Stimulated activated CD8-positive, alpha-beta memory T cell treated with anti-CD3 and anti-CD28 coated beads, Interleukin-12 subunit alpha, Interleukin-12 subunit beta, amount 100 ng/mL, for 4 hours (primary cell): ENCODE measurements at regions not wholly inside any gene's neighbourhood (a gene's known extent, or its start where the extent isn't known, plus 50 kb on each side); places are given as distances from the start of the nearest gene placed in this dataset.

Experiments
- DNase-seq: peaks from one replicate; pipeline ENCODE4 v3.0.0-alpha.2; 2020; ENCODE audit warnings: low read depth

GRCh38 chr6:166010136-166010960 is 157.3 kb downstream of the TBXT start:
- no peak for DNase-seq

DNA sequence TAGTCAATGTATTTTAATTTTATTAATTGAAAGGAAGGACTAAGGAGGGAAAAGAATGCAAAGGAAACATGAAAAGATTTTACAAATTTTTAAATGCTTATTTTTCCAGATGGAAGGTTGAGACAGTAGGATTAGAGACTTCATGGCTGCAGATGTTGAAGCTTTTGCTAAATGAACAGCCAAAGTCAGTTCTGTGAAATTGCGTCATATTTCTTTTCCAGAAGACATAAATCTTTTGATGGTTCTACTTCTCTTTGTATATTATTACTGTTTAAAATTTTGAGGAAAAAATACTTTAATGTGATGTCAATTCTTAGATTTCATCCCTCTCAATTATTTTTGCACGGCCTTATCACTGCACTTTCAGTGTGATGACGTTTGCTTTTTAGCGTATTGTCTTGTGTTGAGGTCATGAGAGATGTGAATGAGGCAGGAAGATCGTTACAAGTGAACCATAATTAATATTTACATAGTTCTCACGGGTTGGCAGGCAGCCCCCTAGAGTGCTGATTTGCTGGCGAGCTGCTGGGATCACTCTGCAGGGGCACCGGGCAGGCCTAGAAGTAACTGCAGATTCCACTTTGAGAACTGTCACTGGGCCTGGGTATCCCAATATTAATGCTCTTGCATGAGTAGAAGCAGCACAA is 158.1 kb downstream of the TBXT start:
- DNase-seq: no peak

DNA sequence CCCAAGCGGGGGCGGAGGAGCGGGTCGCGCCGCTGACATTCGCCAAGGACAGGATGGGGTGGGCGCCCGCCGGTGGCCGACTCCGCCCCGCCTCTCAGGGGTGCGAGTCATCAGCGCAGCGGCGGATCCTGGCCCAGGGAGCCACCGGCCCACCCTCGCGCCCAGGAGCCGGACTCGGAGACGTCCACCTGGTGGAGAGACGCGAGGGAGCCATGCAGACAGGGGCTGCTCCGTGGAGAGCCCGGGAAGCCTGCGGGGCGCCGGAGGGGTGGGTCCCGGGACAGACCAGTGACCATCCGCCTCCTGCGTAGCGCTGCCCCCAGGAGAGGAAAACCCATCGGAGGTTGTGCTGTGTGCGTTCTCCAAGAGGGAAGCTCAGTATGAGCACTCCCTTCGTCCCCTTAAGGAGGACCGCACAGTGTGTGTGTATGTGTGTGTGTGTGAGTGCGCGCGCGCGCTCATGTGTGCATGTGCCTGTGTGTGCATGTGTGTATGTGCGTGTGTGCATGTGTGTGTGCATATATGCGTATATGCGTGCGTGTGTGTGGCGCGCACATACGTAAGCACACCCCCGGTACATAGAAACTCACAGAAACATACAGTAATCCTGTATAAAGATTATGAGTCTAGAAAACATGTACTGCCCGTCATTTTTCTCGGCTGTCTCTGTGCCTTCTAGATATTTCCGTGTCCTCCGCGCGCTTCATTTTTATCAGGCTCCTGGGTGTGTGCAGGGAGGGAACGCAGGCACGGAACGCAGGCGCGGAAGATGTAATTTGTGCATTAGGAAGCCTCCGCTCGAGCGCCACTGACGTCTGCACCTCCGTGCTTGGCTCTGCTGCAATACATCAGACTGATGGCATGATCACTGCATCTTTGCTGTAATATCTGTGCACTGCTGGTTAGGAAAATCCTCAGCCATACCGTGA is 158.9 kb downstream of the TBXT start:
- no peak for DNase-seq

DNA sequence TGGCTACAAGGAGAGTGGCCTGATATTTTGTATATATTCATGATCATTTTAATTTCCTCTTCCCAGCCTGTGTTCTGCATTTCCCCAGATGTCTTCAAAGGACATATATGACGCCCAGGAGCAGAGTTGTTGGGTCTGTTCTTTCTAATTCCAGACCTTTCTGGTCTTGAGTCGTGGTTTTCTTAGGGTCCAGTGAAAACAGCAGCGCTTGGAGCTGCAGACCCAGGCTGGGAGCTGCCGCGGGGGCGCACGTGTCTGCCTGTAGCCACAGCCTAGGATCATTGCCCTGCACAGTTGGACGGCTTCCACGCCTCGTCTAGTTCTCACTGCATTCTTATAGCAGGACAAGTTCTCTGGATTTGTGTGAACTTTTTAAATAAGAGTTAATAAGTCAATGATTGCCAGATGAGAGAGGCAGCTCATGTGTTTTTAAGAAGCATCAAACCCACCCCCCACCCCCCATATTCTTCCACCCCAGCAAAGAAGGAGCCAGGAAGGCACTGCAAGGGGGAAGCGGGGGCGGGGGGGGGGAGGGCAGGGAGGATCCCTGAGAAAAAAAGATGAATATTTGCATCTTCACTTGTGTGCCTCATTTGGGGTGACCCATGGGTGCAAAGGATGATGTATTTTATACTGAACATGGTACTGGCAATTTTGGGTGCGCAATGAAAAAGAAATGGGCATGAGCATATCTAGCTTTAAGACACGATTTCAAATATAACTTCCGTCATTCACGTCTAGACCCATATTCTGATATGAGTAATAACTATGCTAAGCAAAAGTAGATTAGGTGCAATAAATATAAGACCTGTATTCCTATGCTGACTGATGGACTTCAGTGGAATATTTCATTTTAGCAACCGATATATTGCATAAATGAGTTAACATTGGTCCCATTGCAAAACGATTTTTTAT is 160.0 kb downstream of the TBXT start:
- DNase-seq: no peak

DNA sequence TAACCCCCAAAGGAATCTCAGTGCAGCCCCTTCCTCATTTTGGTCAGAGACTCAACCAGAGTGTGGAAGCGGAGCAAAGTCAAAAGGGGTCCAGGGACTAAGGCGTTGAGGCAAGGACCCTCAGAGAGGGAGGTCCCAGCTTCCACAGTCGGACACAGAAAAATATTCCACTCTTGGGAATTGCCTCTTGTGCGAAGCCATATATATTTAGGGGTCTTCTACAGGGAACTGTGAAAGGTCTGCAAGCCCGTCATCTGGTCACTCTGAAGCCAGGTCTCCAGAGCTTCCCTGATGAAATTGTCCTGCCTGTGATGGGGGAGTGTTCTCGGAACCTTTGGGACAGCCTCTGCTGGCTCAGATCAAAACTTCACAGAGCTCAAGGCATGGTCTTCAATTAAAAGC is 160.8 kb downstream of the TBXT start:
- no peak for DNase-seq

- no peak for DNase-seq
These were observed 161.4 kb downstream of the TBXT start for GRCh38 chr6:166005944-166006899.

GRCh38 chr6:166005401-166005943 is 162.2 kb downstream of the TBXT start:
- DNase-seq: no peak

DNA sequence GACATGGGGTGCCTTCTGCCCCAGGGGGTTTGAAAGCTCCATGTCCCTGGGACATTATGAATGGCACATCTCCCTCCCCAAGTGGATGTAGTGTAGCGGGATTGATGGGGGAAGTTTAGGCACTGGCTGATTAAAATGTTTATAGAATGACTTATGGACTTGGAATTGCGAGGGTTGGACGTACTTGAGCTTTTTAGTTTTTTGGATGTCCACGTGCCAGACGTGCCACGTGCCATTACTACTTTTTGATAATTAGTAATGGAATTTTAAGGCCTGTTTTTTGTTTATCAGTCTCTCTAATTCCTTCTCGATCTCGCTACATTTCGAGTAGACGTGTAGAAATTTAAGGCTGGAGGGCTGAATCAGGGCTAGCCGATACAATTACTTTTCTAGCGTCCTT is 162.8 kb downstream of the TBXT start:
- DNase-seq: no peak

GRCh38 chr6:166004471-166004870 is 163.2 kb downstream of the TBXT start:
- no peak for DNase-seq

GRCh38 chr6:166003569-166003968 is 164.1 kb downstream of the TBXT start:
- no peak for DNase-seq

DNA sequence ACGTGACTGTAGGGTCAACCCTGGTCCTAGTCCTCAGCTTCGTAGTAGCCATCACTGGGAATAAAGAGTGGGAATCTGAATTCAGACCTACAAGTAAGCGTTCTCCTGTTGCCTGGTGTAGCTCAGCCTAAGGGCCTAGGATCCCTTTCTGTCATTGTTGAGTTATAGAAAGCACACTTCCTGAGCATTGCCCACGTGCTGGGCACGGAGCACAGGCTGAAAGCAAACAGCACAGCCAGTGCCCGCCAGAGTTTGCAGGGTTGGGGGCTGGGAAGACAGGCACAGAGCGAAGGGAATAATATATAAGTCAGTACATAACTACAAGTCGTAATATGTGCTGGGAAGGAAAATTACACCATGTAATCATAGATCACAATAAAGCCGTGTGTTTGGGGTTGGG is 166.3 kb downstream of the TBXT start:
- no peak for DNase-seq

GRCh38 chr6:165999279-165999678 is 168.4 kb downstream of the TBXT start:
- DNase-seq: no peak

- no peak for DNase-seq
These were observed 169.6 kb downstream of the TBXT start for GRCh38 chr6:165998072-165998471.

DNA sequence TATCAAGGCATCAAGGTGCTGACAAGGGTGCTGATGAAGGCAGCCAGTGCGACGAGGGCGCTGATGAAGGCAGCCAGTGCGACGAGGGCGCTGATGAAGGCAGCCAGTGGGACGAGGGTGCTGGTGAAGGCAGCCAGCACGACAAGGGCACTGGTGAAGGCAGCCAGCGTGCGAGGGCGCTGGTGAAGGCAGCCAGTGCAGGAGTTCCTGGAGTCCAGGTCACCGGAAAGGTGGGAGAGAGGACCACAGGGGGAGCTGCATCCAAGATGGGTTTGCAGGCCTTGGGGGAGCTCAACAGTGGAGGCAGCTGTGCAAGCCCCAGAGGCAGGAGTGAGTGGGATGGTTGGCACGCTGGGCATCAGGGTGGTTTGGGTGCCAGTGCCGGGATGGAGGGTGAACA is 176.3 kb downstream of the TBXT start:
- DNase-seq: no peak

- DNase-seq: no peak
These were observed 177.4 kb downstream of the TBXT start for GRCh38 chr6:165990216-165990615.

DNA sequence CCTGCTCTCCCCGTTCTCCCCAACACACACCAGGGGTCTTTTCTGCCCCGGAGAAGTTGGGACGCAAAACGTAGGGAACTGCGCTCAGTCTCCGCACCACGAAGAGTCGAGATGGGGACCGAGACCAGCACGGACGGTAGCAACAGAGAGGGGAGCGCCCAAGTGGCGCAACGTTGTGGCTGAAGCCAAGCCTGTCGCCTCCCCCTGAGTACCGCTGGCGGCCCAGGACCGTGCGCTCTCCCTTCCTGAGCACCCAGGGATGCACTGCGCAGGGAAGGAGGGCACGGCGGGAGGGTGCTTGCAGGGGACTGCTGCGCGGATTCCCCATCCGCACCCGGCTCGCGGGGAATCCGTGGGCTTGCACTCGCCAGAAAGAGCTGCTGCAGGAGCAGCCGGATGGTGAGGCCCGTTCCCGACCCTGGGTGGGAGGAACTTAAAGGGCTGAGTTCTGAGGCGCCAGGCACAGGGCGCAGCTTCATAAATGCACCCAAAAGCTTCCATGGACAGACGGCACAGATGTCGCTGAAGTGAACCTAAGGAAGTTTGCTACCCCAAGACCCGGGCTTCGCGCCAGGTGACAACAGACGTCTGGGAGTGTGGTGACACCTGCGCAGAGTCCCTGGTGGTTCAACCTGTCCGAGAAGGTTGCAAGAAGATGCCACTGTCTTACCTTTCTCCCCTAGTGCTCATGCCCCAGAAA is 178.7 kb downstream of the TBXT start:
- no peak for DNase-seq

GRCh38 chr6:165988302-165988756 is 179.3 kb downstream of the TBXT start:
- DNase-seq: no peak

GRCh38 chr6:165987483-165988301 is 180.0 kb downstream of the TBXT start:
- DNase-seq: no peak
